ENCODE measurements at regions not wholly inside any gene's neighbourhood (a gene's known extent, or its start where the extent isn't known, plus 50 kb on each side); places are given as distances from the start of the nearest gene placed in this dataset.

DNA sequence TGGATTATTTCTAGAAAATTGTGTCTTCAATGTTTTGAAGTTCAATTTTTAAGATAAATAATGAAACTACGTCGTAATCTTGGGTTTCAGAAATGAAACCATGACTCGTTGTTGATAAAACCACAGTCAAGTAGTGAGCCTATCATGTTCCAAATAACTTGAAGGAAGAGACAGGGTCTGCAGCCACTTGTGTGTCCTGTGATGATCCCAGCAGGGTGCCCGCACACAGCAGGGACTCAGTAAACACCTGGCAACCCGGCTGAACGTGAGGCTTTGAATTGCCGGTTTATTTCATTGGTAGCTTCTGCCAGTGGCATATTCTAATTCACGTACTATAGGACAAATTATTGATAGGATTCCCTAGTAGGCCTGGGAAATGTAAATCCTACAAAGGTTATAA is 679.6 kb downstream of the IRX1 start:
- Histone ChIP-seq H3K79me2 (no peaks in the 10 kb centered on the region), H3K9me3 (ENCODE audit: control insufficient read depth, low read length) (no peaks in the 10 kb centered on the region), H3K9ac (no peak overlapping the region), H3K4me2 (ENCODE audit: low read length) (no peak overlapping the region), H3K4me3 (ENCODE audit: low read depth, low read length) (no peak overlapping the region), H3K27ac (no peak overlapping the region), H2AFZ (no peak overlapping the region), H3K27me3 (ENCODE audit: control insufficient read depth, insufficient read depth, low read length) (no peaks in the 10 kb centered on the region), H3K4me1 (no peaks in the 10 kb centered on the region), H3K36me3 (ENCODE audit: control insufficient read depth, insufficient read depth, low read length) (no peaks in the 10 kb centered on the region)
- TF ChIP-seq, protein P1, sequence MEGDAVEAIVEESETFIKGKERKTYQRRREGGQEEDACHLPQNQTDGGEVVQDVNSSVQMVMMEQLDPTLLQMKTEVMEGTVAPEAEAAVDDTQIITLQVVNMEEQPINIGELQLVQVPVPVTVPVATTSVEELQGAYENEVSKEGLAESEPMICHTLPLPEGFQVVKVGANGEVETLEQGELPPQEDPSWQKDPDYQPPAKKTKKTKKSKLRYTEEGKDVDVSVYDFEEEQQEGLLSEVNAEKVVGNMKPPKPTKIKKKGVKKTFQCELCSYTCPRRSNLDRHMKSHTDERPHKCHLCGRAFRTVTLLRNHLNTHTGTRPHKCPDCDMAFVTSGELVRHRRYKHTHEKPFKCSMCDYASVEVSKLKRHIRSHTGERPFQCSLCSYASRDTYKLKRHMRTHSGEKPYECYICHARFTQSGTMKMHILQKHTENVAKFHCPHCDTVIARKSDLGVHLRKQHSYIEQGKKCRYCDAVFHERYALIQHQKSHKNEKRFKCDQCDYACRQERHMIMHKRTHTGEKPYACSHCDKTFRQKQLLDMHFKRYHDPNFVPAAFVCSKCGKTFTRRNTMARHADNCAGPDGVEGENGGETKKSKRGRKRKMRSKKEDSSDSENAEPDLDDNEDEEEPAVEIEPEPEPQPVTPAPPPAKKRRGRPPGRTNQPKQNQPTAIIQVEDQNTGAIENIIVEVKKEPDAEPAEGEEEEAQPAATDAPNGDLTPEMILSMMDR (IDR thresholded peaks at IDR 0.05), result no peak

DNA sequence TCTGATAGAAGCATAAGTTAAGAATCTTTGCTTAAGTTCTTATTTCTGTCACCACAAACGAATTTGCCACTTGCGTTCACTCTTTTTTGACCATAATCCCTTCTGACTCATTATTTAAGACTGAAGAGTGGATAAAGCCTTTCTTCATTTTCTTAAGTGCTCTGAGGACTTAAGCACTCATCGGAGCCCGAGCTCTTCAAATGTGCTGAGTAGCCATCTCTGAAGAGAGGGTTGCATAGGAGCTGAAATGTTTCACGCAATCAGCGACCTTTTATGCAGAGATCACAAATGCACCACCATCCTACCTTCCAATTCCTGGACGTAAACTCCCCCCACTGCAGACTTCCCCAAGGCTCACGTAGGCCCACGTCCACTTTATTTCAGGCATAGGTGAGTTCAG is 699.2 kb downstream of the IRX1 start:
- no peak overlapping the region for H3K9ac ChIP-seq
- no peak overlapping the region for H3K27ac ChIP-seq
- no peak overlapping the region for H3K4me2 ChIP-seq (ENCODE audit: low read length)
- no peak overlapping the region for H2AFZ ChIP-seq
- H3K27me3 ChIP-seq (ENCODE audit: control insufficient read depth, insufficient read depth, low read length), result no peaks in the 10 kb centered on the region
- H3K36me3 ChIP-seq (ENCODE audit: control insufficient read depth, insufficient read depth, low read length), result no peaks in the 10 kb centered on the region
- no peaks in the 10 kb centered on the region for H3K4me1 ChIP-seq
- no peaks in the 10 kb centered on the region for H3K79me2 ChIP-seq
- TF ChIP-seq, protein P1 (IDR thresholded peaks at IDR 0.05), result no peak
- no peaks in the 10 kb centered on the region for H3K9me3 ChIP-seq (ENCODE audit: control insufficient read depth, low read length)
- no peak overlapping the region for H3K4me3 ChIP-seq (ENCODE audit: low read depth, low read length)

DNA sequence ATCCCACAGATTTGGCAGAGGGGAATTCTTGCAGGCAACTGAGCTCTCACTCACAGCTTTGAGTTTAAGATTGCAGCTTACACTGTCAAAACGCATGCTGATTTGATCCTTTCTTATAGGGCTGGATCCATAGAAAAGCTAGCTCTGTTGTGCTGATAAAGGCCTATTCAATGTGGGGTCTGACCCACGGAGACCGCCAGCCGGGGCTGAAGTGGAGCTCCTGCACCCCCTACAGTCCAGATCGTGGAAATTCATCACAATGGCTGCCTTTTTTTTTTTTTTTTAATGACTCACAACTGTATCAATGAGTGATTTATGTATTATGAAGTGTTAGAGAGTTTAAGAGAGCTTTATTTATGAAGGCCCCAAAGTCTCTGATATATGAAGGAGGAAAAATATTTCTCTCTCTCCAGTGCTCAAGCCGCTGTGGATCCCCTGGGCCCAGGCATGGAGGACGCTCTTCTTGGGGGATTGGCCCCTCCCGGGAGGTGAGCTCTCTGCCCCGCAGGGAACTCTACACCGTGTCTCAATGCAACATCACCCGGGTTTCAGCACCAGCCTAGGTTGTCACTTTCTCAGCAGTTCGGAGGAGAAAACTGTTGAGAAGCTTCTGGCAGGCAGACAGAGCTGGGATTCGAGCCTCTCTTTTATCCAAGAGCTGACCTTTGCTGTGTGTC is 700.2 kb downstream of the IRX1 start:
- Histone ChIP-seq H3K27me3 (ENCODE audit: control insufficient read depth, insufficient read depth, low read length) (no peaks in the 10 kb centered on the region), H3K4me2 (ENCODE audit: low read length) (no peak overlapping the region), H3K36me3 (ENCODE audit: control insufficient read depth, insufficient read depth, low read length) (no peaks in the 10 kb centered on the region), H3K9me3 (ENCODE audit: control insufficient read depth, low read length) (no peaks in the 10 kb centered on the region), H3K27ac (no peak overlapping the region), H3K4me3 (ENCODE audit: low read depth, low read length) (no peak overlapping the region), H3K79me2 (no peaks in the 10 kb centered on the region), H2AFZ (no peak overlapping the region), H3K4me1 (no peaks in the 10 kb centered on the region), H3K9ac (no peak overlapping the region)
- TF ChIP-seq, protein P1 (IDR thresholded peaks at IDR 0.05), result no peak

DNA sequence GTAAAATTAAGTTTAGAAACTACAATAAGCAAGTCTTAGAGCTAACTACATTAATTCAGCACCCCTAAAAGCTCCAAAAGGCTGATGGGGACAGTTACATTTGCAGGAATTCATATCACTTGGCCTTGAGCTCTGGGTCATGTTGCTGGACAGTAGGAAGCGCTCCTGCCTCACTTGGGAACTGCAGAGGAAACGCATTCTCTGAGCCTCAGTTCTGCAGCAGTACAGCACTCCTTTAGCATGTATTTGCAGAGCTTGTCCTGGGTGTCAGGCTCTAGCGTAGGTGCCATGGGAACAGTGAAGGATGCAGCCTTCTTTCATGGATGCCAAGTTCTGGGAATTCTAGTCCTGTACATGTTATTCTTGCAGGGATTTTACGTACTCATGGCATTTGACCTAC is 710.4 kb downstream of the IRX1 start:
- Histone ChIP-seq H3K4me3 (ENCODE audit: low read depth, low read length) (no peak overlapping the region), H3K9ac (no peak overlapping the region), H3K9me3 (ENCODE audit: control insufficient read depth, low read length) (no peaks in the 10 kb centered on the region), H3K4me1 (no peaks in the 10 kb centered on the region), H3K4me2 (ENCODE audit: low read length) (no peak overlapping the region), H3K36me3 (ENCODE audit: control insufficient read depth, insufficient read depth, low read length) (no peaks in the 10 kb centered on the region), H2AFZ (no peak overlapping the region), H3K27ac (no peak overlapping the region), H3K27me3 (ENCODE audit: control insufficient read depth, insufficient read depth, low read length) (no peaks in the 10 kb centered on the region), H3K79me2 (no peaks in the 10 kb centered on the region)
- TF ChIP-seq, protein P1 (IDR thresholded peaks at IDR 0.05), result no peak

DNA sequence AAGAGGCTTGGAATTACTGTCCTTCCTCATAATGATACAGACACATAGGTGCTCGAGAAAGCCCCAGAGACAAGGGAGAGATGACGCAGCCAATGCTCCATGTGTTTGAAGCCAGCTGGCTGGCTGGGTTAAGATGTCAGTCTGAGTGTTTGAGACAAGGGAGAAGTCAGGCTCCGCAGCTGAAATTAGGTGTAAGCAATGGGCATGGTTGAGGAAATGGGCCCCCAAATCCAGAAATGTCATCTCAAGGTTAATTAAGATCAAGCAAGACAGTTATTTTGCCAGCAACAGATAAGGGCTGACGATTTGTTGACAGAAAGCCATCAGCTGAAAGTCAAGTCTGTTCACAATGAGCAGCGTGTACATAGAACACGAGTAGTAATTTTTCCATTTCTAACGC is 713.4 kb downstream of the IRX1 start:
- Histone ChIP-seq H3K4me2 (ENCODE audit: low read length) (no peak overlapping the region), H3K9me3 (ENCODE audit: control insufficient read depth, low read length) (no peaks in the 10 kb centered on the region), H3K27me3 (ENCODE audit: control insufficient read depth, insufficient read depth, low read length) (no peaks in the 10 kb centered on the region), H3K4me3 (ENCODE audit: low read depth, low read length) (no peak overlapping the region), H3K79me2 (no peaks in the 10 kb centered on the region), H3K4me1 (no peaks in the 10 kb centered on the region), H2AFZ (no peak overlapping the region), H3K36me3 (ENCODE audit: control insufficient read depth, insufficient read depth, low read length) (no peaks in the 10 kb centered on the region), H3K27ac (no peak overlapping the region), H3K9ac (no peak overlapping the region)
- TF ChIP-seq, protein P1 (IDR thresholded peaks at IDR 0.05), result no peak
